ENCODE measurements at regions not wholly inside any gene's neighbourhood (a gene's known extent, or its start where the extent isn't known, plus 50 kb on each side); places are given as distances from the start of the nearest gene placed in this dataset.

- Histone ChIP-seq H3K4me1 (no peaks in the 10 kb centered on the region), H3K4me3 (no peak overlapping the region), H3K36me3 (no peaks in the 10 kb centered on the region), H3K27me3 (no peaks in the 10 kb centered on the region), H3K27ac (no peak overlapping the region), H3K9me3 (peaks cover 0 to 15% (median 0%) of the 10 kb centered on the region in 11 donors)
- ATAC-seq (no peak), DNase-seq (no peak)
- intact Hi-C loops (cut with DNase I), result no loop called here
- no peak for TF ChIP-seq CTCF (IDR thresholded peaks at IDR 0.05)
- 56 to 73% methylated on average over 5 of the region's 5 CpGs for WGBS, 2 donors
These were observed 510.1 kb upstream of the SLC8A1 start for GRCh38 chr2:40962026-40962425.

- no peak overlapping the region for H3K27ac ChIP-seq
- no peak for TF ChIP-seq CTCF (IDR thresholded peaks at IDR 0.05)
- 75 to 81% methylated on average over 3 of the region's 3 CpGs for WGBS, 2 donors
- H3K9me3 ChIP-seq, result peaks cover 0 to 9% (median 0%) of the 10 kb centered on the region in 11 donors
- no peak overlapping the region for H3K4me3 ChIP-seq
- H3K4me1 ChIP-seq, result no peaks in the 10 kb centered on the region
- no peaks in the 10 kb centered on the region for H3K36me3 ChIP-seq
- DNase-seq (no peak), ATAC-seq (no peak)
- intact Hi-C loops (cut with DNase I), result no loop called here
- no peaks in the 10 kb centered on the region for H3K27me3 ChIP-seq
These were observed 512.8 kb upstream of the SLC8A1 start for GRCh38 chr2:40964509-40965250.

GRCh38 chr2:40967451-40967850, 515.6 kb upstream of the SLC8A1 start:
- WGBS, 2 donors, result 87 to 88% methylated on average over 4 of the region's 4 CpGs
- peaks cover 0 to 9% (median 0%) of the 10 kb centered on the region in 11 donors for H3K9me3 ChIP-seq
- intact Hi-C loops (cut with DNase I), result no loop called here
- no peak for TF ChIP-seq CTCF (IDR thresholded peaks at IDR 0.05)
- H3K27me3 ChIP-seq, result no peaks in the 10 kb centered on the region
- H3K4me1 ChIP-seq, result no peaks in the 10 kb centered on the region
- H3K36me3 ChIP-seq, result no peaks in the 10 kb centered on the region
- no peak overlapping the region for H3K27ac ChIP-seq
- DNase-seq (no peak), ATAC-seq (no peak)
- no peak overlapping the region for H3K4me3 ChIP-seq

GRCh38 chr2:40975151-40975550, 523.3 kb upstream of the SLC8A1 start:
- no peak overlapping the region for H3K27ac ChIP-seq
- peaks cover 0 to 9% (median 0%) of the 10 kb centered on the region in 11 donors for H3K9me3 ChIP-seq
- TF ChIP-seq CTCF (IDR thresholded peaks at IDR 0.05), result no peak
- no peak overlapping the region for H3K4me3 ChIP-seq
- DNase-seq (no peak), ATAC-seq (no peak)
- H3K27me3 ChIP-seq, result no peaks in the 10 kb centered on the region
- intact Hi-C loops (cut with DNase I), result no loop called here
- WGBS, 2 donors, result 78 to 80% methylated on average over 4 of the region's 4 CpGs
- H3K36me3 ChIP-seq, result no peaks in the 10 kb centered on the region
- H3K4me1 ChIP-seq, result no peaks in the 10 kb centered on the region

All from heart right ventricle (tissue), 16 donors.